ENCODE measurements at regions not wholly inside any gene's neighbourhood (a gene's known extent, or its start where the extent isn't known, plus 50 kb on each side); places are given as distances from the start of the nearest gene placed in this dataset.

DNA sequence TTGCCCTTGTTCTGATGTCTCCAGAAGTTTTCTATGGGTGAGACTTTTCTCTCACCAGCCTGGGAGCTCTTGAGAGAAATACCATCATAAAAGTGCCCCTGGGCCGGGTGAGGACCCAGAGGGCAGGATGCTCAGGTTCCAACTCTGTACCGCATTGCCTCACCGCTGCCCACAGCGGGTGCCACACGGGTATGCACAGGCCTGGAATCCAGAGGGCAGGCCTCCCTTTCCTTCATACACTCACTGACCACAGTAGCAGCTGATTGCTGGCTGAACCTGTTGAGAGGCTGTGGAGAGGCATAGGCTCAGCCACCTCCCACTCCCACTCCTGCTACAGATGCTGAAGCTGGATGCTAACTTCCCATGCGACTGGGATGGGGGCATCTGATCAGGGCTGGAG lies 293.8 kb downstream of the CYP26B1 start:
- peaks cover 4 to 15% (median 6%) of the 10 kb centered on the region in 4 donors for H3K4me1 ChIP-seq
- TF ChIP-seq EP300 (IDR thresholded peaks at IDR 0.05) (no peak), POLR2A (IDR thresholded peaks at IDR 0.05) (no peak), POLR2AphosphoS5 (IDR thresholded peaks at IDR 0.05) (no peak)
- TF ChIP-seq, protein P1, sequence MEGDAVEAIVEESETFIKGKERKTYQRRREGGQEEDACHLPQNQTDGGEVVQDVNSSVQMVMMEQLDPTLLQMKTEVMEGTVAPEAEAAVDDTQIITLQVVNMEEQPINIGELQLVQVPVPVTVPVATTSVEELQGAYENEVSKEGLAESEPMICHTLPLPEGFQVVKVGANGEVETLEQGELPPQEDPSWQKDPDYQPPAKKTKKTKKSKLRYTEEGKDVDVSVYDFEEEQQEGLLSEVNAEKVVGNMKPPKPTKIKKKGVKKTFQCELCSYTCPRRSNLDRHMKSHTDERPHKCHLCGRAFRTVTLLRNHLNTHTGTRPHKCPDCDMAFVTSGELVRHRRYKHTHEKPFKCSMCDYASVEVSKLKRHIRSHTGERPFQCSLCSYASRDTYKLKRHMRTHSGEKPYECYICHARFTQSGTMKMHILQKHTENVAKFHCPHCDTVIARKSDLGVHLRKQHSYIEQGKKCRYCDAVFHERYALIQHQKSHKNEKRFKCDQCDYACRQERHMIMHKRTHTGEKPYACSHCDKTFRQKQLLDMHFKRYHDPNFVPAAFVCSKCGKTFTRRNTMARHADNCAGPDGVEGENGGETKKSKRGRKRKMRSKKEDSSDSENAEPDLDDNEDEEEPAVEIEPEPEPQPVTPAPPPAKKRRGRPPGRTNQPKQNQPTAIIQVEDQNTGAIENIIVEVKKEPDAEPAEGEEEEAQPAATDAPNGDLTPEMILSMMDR (IDR thresholded peaks at IDR 0.05): no peak
- H3K4me3 ChIP-seq: no peak overlapping the region
- intact Hi-C loops (cut with DNase I; ENCODE audit: low total_unique reads): no loop called here
- H3K27ac ChIP-seq: no peak overlapping the region
- H3K27me3 ChIP-seq: peaks cover 0 to 21% (median 0%) of the 10 kb centered on the region in 3 donors
- no peak for DNase-seq
- H3K9me3 ChIP-seq: peaks cover 0 to 14% (median 6%) of the 10 kb centered on the region in 4 donors
- 82 to 97% (median 95%) methylated on average over 6 of the region's 6 CpGs for WGBS, 5 donors
- H3K36me3 ChIP-seq: no peaks in the 10 kb centered on the region

DNA sequence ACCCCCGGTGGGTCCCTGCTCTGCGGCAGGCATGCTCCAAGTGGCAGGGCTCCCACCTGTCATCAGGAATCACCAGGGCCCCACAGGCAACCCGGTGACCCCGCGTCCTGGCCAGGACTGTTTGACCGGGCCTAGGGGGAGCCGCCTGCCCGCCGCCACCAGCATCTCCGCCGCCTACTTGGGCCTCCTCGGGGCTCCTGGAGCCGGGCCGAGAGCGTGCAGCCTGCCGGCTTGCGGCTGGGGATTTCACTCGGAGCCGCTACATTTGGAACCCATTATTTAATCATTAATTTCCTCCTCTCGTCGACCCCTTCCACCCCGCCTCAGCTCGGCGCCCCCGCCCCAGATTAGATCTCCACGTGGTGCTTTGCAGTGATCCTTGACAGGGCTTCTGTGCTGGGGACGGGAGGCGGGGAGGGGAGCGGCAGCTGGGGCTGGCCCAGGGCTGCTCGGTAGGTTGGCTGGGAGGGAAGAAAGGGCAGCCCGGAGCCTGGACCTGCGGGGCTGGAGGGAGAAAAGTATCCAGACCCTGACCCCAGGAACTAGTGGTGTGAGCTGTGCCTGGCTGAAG lies 295.4 kb downstream of the CYP26B1 start:
- peak in 1 of 2 donors; percentile 79 for DNase-seq
- no peak for TF ChIP-seq POLR2AphosphoS5 (IDR thresholded peaks at IDR 0.05)
- no peak for TF ChIP-seq EP300 (IDR thresholded peaks at IDR 0.05)
- no peak for TF ChIP-seq POLR2A (IDR thresholded peaks at IDR 0.05)
- TF ChIP-seq, protein P1 (IDR thresholded peaks at IDR 0.05): no peak
- Histone ChIP-seq H3K4me1 (peaks cover 4 to 15% (median 6%) of the 10 kb centered on the region in 4 donors), H3K27me3 (peaks cover 0 to 21% (median 0%) of the 10 kb centered on the region in 3 donors), H3K27ac (no peak overlapping the region), H3K36me3 (no peaks in the 10 kb centered on the region), H3K4me3 (no peak overlapping the region), H3K9me3 (peaks cover 0 to 14% (median 6%) of the 10 kb centered on the region in 4 donors)
- intact Hi-C loops (cut with DNase I; ENCODE audit: low total_unique reads): no loop called here
- 14 to 31% (median 15%) methylated on average over 7 to 32 of the region's 32 CpGs for WGBS, 5 donors

DNA sequence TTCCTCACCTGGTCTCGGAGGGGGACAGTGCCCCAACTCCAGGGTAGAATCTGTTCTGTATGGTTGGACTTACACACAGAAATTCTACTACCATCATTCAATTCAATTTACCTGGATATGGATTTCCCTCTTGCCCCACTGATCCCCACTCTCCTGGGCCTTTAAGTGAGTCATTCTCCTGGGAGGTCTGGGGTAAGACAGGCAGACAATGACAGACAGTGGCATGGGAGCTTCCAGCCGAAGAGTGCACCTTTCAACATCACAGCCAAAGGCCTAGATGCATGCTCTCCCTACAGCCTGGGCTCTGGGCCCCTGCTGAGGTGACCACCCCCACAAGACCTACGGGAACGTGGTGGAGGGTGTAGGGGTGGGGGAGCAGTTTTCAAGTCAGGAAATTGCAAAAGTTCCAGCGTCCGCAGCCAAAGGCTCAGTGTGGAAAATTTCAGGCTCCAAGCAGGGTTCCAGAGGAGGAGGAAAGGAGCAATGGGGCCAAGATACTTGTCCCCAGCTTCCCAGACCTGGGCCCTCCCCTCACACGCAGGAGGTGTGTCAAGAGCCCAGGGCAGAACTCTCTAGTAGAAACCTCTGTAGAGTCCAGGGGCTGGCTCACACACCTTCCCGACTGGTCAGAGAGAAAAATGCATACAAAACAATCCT lies 296.4 kb downstream of the CYP26B1 start:
- Histone ChIP-seq H3K4me3 (no peak overlapping the region), H3K9me3 (peaks cover 0 to 12% (median 6%) of the 10 kb centered on the region in 4 donors), H3K27me3 (peaks cover 0 to 21% (median 0%) of the 10 kb centered on the region in 3 donors), H3K27ac (no peak overlapping the region), H3K36me3 (no peaks in the 10 kb centered on the region), H3K4me1 (peaks cover 4 to 15% (median 6%) of the 10 kb centered on the region in 4 donors)
- TF ChIP-seq, protein P1 (IDR thresholded peaks at IDR 0.05): no peak
- TF ChIP-seq EP300 (IDR thresholded peaks at IDR 0.05) (no peak), POLR2A (IDR thresholded peaks at IDR 0.05) (no peak), POLR2AphosphoS5 (IDR thresholded peaks at IDR 0.05) (no peak)
- DNase-seq: peak in 1 of 2 donors; percentile 39
- intact Hi-C loops (cut with DNase I; ENCODE audit: low total_unique reads): no loop called here
- 58 to 83% (median 75%) methylated on average over 7 to 8 of the region's 8 CpGs for WGBS, 5 donors

DNA sequence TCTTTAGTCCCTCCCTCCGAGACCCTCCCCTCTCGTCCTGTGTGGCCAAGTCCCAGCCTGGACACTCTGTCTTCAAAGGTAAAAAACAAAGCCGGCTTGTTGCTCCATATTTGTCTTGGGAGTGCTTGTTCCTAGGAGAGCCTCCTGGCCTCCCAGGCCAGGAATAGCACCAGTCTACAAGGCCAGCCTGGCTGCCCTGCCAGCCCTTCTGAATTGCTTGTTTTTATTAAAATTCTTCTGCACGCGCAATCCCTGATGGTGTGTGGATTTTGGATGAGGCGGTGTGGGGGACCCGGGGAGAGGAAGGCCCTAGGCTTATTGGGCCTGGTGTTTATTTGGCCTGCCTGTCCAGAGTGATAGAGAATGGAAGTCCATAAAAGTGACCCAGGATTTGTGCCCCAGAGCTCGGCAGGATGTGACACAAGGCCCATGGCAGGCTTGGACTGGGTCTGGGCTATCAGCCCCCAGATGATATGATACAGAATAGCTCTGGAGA lies 297.3 kb downstream of the CYP26B1 start:
- Histone ChIP-seq H3K27me3 (peaks cover 0 to 21% (median 0%) of the 10 kb centered on the region in 3 donors), H3K4me1 (peaks cover 4 to 15% (median 6%) of the 10 kb centered on the region in 4 donors), H3K27ac (no peak overlapping the region), H3K4me3 (no peak overlapping the region), H3K9me3 (peaks cover 0 to 4% (median 2%) of the 10 kb centered on the region in 4 donors), H3K36me3 (no peaks in the 10 kb centered on the region)
- intact Hi-C loops (cut with DNase I; ENCODE audit: low total_unique reads): no loop called here
- TF ChIP-seq POLR2A (IDR thresholded peaks at IDR 0.05) (no peak), POLR2AphosphoS5 (IDR thresholded peaks at IDR 0.05) (no peak), EP300 (IDR thresholded peaks at IDR 0.05) (no peak)
- TF ChIP-seq, protein P1 (IDR thresholded peaks at IDR 0.05): no peak
- DNase-seq: no peak
- WGBS, 5 donors: 74 to 80% (median 77%) methylated on average over 8 of the region's 8 CpGs

Measured in stomach (tissue), 8 donors.